Keratinocyte (primary cell): ENCODE measurements at regions not wholly inside any gene's neighbourhood (a gene's known extent, or its start where the extent isn't known, plus 50 kb on each side); places are given as distances from the start of the nearest gene placed in this dataset.

Source experiments
- DNase-seq: peaks from one replicate; pipeline ENCODE4 v3.0.0-alpha.2; 2011; ENCODE audit warnings: low read depth, missing footprints, low spot score
- FAIRE-seq: peaks from 2 replicates; lab custom pipeline; 2011; peaks lifted over from hg19 to GRCh38; lab: Jason Lieb, UNC
- H2AFZ ChIP-seq: 2 replicates; pipeline ENCODE4 v1.6.0; 2012; ENCODE audit warnings: low read length, control low read depth, inconsistent platforms; ENCODE audit not compliant: control insufficient read depth
- H3K27ac ChIP-seq: 2 replicates; pipeline ENCODE4 v1.5.1; 2011; ENCODE audit warnings: low read length; ENCODE audit not compliant: control insufficient read depth, insufficient read depth
- H3K27me3 ChIP-seq: 3 replicates; pipeline ENCODE4 v1.6.0; 2011; ENCODE audit warnings: low read length; ENCODE audit not compliant: control insufficient read depth, insufficient read depth; ENCODE audit errors: extremely low read depth
- H3K36me3 ChIP-seq, 2 experiments: 2 replicates in 1 of 2; 3 replicates in 1 of 2; pipeline ENCODE4 v1.5.1; 2011; ENCODE audit warnings: low read length in 2 of 2, mild to moderate bottlenecking in 1 of 2; ENCODE audit not compliant: control insufficient read depth in 2 of 2, insufficient read depth in 2 of 2; ENCODE audit errors: extremely low read depth in 1 of 2
- H3K4me1 ChIP-seq: 3 replicates; pipeline ENCODE4 v1.5.1; 2011; ENCODE audit warnings: low read length; ENCODE audit not compliant: control insufficient read depth, insufficient read depth; ENCODE audit errors: extremely low read depth
- H3K4me2 ChIP-seq: 3 replicates; pipeline ENCODE4 v1.6.0; 2011; ENCODE audit warnings: low read depth, low read length; ENCODE audit not compliant: control insufficient read depth, insufficient read depth; ENCODE audit errors: extremely low read depth
- H3K4me3 ChIP-seq, 3 experiments: fragments of 200-600 bp in 1 of 3; sonication (generic) in 1 of 3; 2 replicates in 2 of 3; 3 replicates in 1 of 3; pipeline ENCODE4 v1.5.1; 2011 to 2016; ENCODE audit warnings: low read length in 3 of 3, mild to moderate bottlenecking in 3 of 3, control low read depth in 2 of 3, inconsistent platforms in 1 of 3, low read depth in 1 of 3, mixed read lengths in 1 of 3, mixed run types in 1 of 3, moderate library complexity in 1 of 3; ENCODE audit not compliant: control insufficient read depth in 2 of 3, insufficient read depth in 2 of 3; ENCODE audit errors: extremely low read depth in 1 of 3
- H3K79me2 ChIP-seq: 2 replicates; pipeline ENCODE4 v1.6.0; 2012; ENCODE audit warnings: low read length; ENCODE audit not compliant: control insufficient read depth, insufficient read depth
- H3K9ac ChIP-seq: 3 replicates; pipeline ENCODE4 v1.6.0; 2011; ENCODE audit warnings: low read length; ENCODE audit not compliant: control insufficient read depth, insufficient read depth; ENCODE audit errors: extremely low read depth
- H3K9me1 ChIP-seq: 3 replicates; pipeline ENCODE4 v1.6.0; 2011; ENCODE audit warnings: low read length; ENCODE audit not compliant: control insufficient read depth, insufficient read depth; ENCODE audit errors: extremely low read depth
- H3K9me3 ChIP-seq: 2 replicates; pipeline ENCODE4 v1.5.1; 2012; ENCODE audit warnings: low read depth, low read length; ENCODE audit not compliant: control insufficient read depth
- H4K20me1 ChIP-seq: 3 replicates; pipeline ENCODE4 v1.6.0; 2011; ENCODE audit warnings: low read length; ENCODE audit not compliant: control insufficient read depth, insufficient read depth; ENCODE audit errors: extremely low read depth
- EZH2 ChIP-seq: IDR thresholded peaks from one replicate; pipeline ENCODE4 v1.6.1; 2012; ENCODE audit warnings: inconsistent platforms, mild to moderate bottlenecking, low read length, moderate library complexity
- dilution Hi-C: fragments of 300-500 bp; cut with MboI; formaldehyde crosslinking; loops from one replicate; pipeline ENCODE4 v1.7.0; 2020; ENCODE audit warnings: low sequenced_read_pairs; ENCODE audit not compliant: extremely low pct_ligation_motif_present
- TF ChIP-seq, protein P1 (sequence below), 3 experiments: IDR thresholded peaks in 1 of 3; conservative IDR thresholded peaks in 1 of 3; optimal IDR thresholded peaks in 1 of 3; 2 replicates in 2 of 3; 3 replicates in 1 of 3; pipeline versions ENCODE3 to v1.5.1; 2011; ENCODE audit warnings: low read length in 3 of 3, mild to moderate bottlenecking in 3 of 3, moderate library complexity in 2 of 3, control low read depth in 1 of 3, inconsistent platforms in 1 of 3; ENCODE audit not compliant: insufficient read depth in 2 of 3; ENCODE audit errors: extremely low read depth in 1 of 3

DNA sequence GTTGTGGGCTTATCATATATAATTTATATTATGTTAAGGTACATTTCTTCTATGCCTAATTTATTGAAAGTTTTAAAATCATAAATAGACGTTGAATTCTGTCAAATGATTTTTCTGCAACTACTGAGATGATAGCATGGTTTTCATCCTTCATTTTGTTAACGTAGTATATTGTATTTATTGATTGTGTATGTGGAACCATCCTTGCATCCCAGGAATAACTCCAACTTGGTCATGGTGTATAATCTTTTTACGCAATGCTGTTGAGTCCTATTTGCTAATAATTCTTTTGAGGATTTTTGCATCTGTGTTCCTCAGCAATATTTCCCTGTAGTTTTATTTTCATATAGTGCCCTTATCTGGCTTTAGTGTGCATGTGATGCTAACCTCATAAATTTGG lies 152.7 kb downstream of the ADCYAP1 start:
- H3K9ac ChIP-seq = no peak overlapping the region
- TF ChIP-seq EZH2 = no peak
- TF ChIP-seq, protein P1, sequence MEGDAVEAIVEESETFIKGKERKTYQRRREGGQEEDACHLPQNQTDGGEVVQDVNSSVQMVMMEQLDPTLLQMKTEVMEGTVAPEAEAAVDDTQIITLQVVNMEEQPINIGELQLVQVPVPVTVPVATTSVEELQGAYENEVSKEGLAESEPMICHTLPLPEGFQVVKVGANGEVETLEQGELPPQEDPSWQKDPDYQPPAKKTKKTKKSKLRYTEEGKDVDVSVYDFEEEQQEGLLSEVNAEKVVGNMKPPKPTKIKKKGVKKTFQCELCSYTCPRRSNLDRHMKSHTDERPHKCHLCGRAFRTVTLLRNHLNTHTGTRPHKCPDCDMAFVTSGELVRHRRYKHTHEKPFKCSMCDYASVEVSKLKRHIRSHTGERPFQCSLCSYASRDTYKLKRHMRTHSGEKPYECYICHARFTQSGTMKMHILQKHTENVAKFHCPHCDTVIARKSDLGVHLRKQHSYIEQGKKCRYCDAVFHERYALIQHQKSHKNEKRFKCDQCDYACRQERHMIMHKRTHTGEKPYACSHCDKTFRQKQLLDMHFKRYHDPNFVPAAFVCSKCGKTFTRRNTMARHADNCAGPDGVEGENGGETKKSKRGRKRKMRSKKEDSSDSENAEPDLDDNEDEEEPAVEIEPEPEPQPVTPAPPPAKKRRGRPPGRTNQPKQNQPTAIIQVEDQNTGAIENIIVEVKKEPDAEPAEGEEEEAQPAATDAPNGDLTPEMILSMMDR (optimal IDR thresholded peaks at IDR 0.05 in 1 of 3, IDR thresholded peaks at IDR 0.05 in 1 of 3, conservative IDR thresholded peaks at IDR 0.05 in 1 of 3; ENCODE audit: extremely low read depth in 1 of 3, insufficient read depth in 2 of 3, low read length in 3 of 3) = no peak
- no peaks in the 10 kb centered on the region for H3K27me3 ChIP-seq
- H3K9me3 ChIP-seq = peaks cover under 1% of the 10 kb centered on the region
- H3K4me3 ChIP-seq = no peak overlapping the region
- H4K20me1 ChIP-seq = no peaks in the 10 kb centered on the region
- no peaks in the 10 kb centered on the region for H3K4me1 ChIP-seq
- H3K79me2 ChIP-seq = no peaks in the 10 kb centered on the region
- H3K9me1 ChIP-seq = no peaks in the 10 kb centered on the region
- DNase-seq (no peak), FAIRE-seq (no peak)
- no peak overlapping the region for H3K27ac ChIP-seq
- H2AFZ ChIP-seq = no peak overlapping the region
- dilution Hi-C loops = no loop called here
- H3K4me2 ChIP-seq = no peak overlapping the region
- H3K36me3 ChIP-seq = no peaks in the 10 kb centered on the region

DNA sequence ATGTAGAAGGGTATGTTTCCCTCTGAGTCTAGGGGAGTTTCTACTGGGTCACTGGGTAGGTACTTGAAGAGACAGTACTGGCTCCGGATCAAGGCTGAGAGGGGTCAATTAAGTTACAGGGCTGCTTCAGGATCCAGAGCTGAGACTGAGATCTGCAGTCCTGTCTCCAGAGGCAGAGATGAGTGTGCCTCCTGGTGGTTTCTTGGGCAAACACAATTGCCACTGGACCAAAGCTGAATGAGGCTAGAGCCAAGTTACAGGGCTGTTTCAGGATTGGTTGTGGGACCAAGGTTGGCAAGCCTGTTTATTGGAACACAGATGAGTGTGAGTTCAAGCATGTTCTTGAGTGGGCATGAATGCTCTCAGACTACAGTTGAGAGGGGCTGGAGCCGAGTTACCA lies 157.9 kb downstream of the ADCYAP1 start:
- DNase-seq = no peak
- Histone ChIP-seq H3K9ac (no peak overlapping the region), H3K9me3 (peaks cover 11% of the 10 kb centered on the region), H2AFZ (no peak overlapping the region), H3K79me2 (no peaks in the 10 kb centered on the region), H4K20me1 (no peaks in the 10 kb centered on the region), H3K9me1 (no peaks in the 10 kb centered on the region), H3K27me3 (no peaks in the 10 kb centered on the region), H3K27ac (no peak overlapping the region), H3K36me3 (no peaks in the 10 kb centered on the region), H3K4me1 (no peaks in the 10 kb centered on the region), H3K4me3 (no peak overlapping the region), H3K4me2 (no peak overlapping the region)
- TF ChIP-seq, protein P1 (optimal IDR thresholded peaks at IDR 0.05 in 1 of 3, IDR thresholded peaks at IDR 0.05 in 1 of 3, conservative IDR thresholded peaks at IDR 0.05 in 1 of 3; ENCODE audit: extremely low read depth in 1 of 3, insufficient read depth in 2 of 3, low read length in 3 of 3) = no peak
- TF ChIP-seq EZH2 = no peak
- FAIRE-seq = no peak
- dilution Hi-C loops = no loop called here
